ENCODE measurements at regions not wholly inside any gene's neighbourhood (a gene's known extent, or its start where the extent isn't known, plus 50 kb on each side); places are given as distances from the start of the nearest gene placed in this dataset.

DNA sequence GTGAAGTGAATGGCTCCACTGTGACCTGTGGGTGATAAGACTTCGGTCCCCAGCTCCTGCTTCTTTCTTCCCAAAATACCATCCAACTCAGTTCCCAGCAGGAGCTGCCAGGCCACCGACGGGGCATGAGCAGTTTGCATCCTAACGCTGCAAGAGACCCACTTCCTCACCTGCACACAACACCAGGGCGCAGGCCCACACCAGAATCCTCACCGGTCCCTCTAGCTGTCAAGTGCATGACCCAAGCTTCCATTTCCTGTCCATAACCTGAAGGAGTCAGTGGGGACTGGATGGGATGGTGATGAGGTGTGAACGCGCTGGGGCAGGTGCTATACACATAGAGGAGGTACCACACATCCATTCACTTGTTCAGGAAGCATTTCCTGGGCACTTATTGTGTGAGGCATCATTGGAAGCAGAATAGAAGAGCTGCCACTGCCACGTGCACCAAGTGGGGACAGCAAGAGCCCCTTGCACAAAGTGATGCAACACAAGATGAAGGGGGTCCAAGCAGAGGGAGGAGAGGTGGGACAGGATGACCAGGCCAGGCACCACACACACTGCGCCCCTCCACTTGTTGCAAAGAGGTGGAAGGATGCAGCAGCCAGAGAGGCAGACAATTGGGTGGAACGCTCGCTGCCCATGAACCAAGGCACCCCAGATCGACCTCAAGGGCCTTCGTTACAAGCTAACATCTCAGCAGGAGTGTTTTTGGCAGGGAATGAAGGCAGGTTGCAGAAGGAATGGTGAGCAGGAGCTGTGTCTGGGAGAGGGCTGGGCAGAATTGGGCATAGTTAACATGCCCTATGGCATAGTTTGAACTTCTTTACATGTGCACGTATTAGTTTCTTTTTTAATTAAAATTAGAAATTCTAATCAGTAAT lies 605.8 kb upstream of the MGMT start:
- no peak for DNase-seq (ENCODE audit: extremely low read depth, low read depth)
- TF ChIP-seq, protein P1, sequence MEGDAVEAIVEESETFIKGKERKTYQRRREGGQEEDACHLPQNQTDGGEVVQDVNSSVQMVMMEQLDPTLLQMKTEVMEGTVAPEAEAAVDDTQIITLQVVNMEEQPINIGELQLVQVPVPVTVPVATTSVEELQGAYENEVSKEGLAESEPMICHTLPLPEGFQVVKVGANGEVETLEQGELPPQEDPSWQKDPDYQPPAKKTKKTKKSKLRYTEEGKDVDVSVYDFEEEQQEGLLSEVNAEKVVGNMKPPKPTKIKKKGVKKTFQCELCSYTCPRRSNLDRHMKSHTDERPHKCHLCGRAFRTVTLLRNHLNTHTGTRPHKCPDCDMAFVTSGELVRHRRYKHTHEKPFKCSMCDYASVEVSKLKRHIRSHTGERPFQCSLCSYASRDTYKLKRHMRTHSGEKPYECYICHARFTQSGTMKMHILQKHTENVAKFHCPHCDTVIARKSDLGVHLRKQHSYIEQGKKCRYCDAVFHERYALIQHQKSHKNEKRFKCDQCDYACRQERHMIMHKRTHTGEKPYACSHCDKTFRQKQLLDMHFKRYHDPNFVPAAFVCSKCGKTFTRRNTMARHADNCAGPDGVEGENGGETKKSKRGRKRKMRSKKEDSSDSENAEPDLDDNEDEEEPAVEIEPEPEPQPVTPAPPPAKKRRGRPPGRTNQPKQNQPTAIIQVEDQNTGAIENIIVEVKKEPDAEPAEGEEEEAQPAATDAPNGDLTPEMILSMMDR (IDR thresholded peaks at IDR 0.05; ENCODE audit: low read depth, low read length, missing control alignments) = no peak
- H3K4me3 ChIP-seq (replicated peaks; ENCODE audit: low read depth, low read length) = no peak overlapping the region

DNA sequence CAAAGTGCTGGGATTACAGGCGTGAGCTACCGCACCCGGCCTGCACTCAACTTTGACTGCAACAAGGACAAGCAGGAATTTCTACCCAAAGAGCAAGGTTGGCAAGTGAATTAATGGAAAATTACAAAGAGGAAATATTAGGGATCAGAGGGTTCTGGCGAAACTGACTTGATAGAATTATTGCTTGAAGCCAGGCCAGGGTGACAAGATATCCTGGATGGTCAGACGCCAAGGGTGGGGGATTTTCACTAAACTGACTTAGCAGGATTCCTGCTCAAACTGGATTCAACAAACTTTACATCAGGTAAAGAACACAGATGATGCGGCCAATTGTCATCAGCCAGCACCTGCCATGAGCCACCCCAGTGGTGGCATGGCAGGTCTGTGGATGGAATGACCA lies 603.6 kb upstream of the MGMT start:
- TF ChIP-seq, protein P1 (IDR thresholded peaks at IDR 0.05; ENCODE audit: low read depth, low read length, missing control alignments) = no peak
- H3K4me3 ChIP-seq (replicated peaks; ENCODE audit: low read depth, low read length) = no peak overlapping the region
- no peak for DNase-seq (ENCODE audit: extremely low read depth, low read depth)

DNA sequence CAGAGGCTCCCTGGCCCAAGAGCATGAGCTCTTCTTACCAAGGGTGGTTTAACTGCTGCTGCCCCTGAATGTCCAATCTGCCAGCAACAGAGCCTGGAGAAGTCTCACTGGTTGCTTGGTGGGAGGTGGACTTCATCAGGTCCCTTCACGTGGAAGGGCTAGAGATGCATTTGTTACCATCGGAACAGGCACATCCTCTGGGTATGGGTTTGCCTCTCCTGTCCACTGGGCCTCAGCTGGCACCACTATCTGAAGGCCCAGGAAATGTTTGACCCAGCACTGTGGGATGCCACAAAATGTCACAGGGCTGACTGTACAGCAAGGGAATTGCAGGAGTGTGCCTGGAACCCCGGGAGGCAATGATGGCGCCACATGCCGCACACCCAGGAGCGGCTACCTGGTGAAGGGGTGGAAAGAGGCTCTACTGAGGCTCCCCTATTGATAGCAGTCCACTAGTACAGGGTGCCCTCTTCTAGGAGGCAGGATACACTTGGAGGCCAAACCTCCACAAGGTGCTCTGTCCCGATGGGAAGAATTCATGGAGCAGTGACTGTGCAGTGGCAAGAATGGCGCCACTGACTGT lies 603.1 kb upstream of the MGMT start:
- TF ChIP-seq, protein P1 (IDR thresholded peaks at IDR 0.05; ENCODE audit: low read depth, low read length, missing control alignments) = no peak
- no peak overlapping the region for H3K4me3 ChIP-seq (replicated peaks; ENCODE audit: low read depth, low read length)
- DNase-seq (ENCODE audit: extremely low read depth, low read depth) = no peak

GRCh38 chr10:128864554-128865295 lies 602.3 kb upstream of the MGMT start:
- TF ChIP-seq, protein P1 (IDR thresholded peaks at IDR 0.05; ENCODE audit: low read depth, low read length, missing control alignments) = no peak
- H3K4me3 ChIP-seq (replicated peaks; ENCODE audit: low read depth, low read length) = no peak overlapping the region
- DNase-seq (ENCODE audit: extremely low read depth, low read depth) = no peak

DNA sequence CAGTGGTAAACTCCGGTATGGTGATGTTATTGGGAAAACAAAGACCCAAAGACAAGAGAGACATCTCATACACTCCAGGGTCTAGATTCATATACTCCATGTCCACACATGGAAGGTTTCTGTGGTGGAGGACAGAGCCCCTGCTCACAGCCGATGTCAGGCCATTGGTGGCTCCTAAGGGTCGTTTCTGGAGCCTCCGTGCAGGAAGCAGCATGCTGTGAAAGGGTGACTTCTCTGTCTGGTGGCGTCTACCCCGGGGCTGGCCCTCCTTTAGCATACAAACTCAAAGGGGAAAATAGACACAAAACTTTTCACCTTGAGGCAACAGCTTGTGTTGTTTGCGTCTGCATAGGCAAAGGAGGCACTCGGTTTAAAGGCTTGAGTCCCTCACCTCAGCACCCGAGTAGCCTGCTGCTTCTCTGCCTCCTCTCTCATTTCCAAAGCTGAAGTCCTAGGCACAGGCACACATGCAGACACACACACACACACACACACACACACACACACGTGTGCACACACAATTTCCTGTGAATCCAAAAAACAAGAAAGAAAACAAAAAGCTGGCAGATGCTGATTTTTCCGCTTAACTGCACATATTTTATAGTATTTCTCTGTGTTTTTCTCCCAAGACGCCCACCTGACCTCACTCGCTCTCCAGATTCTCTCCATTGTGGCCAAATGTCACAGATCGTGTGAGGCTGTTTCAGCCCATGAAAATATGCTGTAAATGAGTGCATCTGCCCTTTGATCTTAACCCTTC lies 601.4 kb upstream of the MGMT start:
- H3K4me3 ChIP-seq (replicated peaks; ENCODE audit: low read depth, low read length) = no peak overlapping the region
- DNase-seq (ENCODE audit: extremely low read depth, low read depth) = no peak
- TF ChIP-seq, protein P1 (IDR thresholded peaks at IDR 0.05; ENCODE audit: low read depth, low read length, missing control alignments) = no peak

DNA sequence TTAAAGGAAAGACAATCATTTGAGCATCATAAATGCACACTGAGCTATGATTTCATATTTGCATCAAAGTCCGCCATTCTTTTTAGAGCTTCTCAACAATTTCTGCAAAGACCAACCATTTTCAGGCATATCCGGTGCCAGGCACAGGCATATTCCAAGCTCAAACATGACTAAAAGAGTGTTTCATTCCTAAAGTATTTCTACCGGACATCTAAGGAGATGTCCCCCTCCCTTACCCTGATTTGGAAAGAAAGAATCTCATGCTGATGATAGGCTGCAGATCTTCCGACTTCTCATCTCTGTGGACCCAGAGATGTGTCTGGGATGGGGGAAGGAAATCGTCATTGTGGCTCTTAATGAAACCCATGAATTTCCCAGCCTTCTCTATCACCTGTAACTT lies 600.5 kb upstream of the MGMT start:
- DNase-seq (ENCODE audit: extremely low read depth, low read depth) = no peak
- H3K4me3 ChIP-seq (replicated peaks; ENCODE audit: low read depth, low read length) = no peak overlapping the region
- TF ChIP-seq, protein P1 (IDR thresholded peaks at IDR 0.05; ENCODE audit: low read depth, low read length, missing control alignments) = no peak

All from HFF-Myc (cell line).